ENCODE measurements at regions not wholly inside any gene's neighbourhood (a gene's known extent, or its start where the extent isn't known, plus 50 kb on each side); places are given as distances from the start of the nearest gene placed in this dataset.
"Not testable (repeated sequence)": the region's sequence is repeated elsewhere in the genome, so short reads cannot be mapped to it uniquely, and the experiment has no call there.

GRCh38 chr7:69446213-69446612 lies 152.1 kb upstream of the AUTS2 start:
- not testable (repeated sequence) for TF ChIP-seq POLR2A, POLR2AphosphoS5, EP300 (IDR thresholded peaks at IDR 0.05)
- TF ChIP-seq, protein P1, sequence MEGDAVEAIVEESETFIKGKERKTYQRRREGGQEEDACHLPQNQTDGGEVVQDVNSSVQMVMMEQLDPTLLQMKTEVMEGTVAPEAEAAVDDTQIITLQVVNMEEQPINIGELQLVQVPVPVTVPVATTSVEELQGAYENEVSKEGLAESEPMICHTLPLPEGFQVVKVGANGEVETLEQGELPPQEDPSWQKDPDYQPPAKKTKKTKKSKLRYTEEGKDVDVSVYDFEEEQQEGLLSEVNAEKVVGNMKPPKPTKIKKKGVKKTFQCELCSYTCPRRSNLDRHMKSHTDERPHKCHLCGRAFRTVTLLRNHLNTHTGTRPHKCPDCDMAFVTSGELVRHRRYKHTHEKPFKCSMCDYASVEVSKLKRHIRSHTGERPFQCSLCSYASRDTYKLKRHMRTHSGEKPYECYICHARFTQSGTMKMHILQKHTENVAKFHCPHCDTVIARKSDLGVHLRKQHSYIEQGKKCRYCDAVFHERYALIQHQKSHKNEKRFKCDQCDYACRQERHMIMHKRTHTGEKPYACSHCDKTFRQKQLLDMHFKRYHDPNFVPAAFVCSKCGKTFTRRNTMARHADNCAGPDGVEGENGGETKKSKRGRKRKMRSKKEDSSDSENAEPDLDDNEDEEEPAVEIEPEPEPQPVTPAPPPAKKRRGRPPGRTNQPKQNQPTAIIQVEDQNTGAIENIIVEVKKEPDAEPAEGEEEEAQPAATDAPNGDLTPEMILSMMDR (IDR thresholded peaks at IDR 0.05) = not testable (repeated sequence)

Measured in gastroesophageal sphincter (tissue), 3 donors.